ENCODE measurements at regions not wholly inside any gene's neighbourhood (a gene's known extent, or its start where the extent isn't known, plus 50 kb on each side); places are given as distances from the start of the nearest gene placed in this dataset.
A peak's percentile ranks its signal among the peaks of the same experiment; 100 is the strongest.

DNA sequence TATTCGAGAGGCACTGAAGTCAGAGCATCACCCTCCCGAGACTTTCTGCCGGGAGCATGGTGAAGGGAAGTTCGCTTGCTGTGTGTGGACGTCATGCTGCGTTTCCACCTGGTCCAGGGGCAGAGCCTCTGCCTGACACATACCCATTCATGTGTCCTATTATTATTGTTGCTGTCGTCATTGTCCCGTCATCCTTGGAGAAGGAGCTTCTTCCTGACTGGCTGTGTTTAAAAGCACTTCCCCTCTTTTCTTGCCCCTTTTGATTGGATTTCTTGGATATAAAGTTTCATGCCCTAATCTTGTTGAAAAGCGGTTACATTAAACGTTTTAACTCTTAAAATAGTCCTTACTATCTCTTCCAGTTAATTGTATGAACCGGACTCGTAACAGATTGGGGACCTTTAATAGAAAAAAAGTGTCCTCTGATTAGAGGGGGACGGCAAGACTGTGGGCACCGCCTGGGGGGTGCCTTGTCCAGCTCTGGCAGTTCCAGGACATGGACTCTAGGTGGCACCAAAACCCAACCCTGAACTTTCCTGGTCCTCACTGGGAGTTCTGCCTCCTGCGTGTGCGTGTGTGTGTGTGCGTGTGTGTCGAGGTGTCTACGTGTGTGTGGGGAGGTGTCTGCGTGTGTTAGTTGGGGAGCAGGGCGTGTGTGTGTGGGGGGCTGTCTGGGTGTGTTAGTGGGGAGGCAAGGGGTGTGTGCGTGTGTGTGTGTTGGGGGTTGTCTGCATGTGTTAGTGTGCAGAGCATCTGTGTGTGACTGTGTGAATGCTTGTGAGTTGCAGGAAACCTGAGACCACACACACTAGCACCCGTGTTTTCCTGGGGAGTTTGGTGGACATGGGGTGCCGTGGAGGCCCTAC, 133.3 kb upstream of the CIBAR2 start:
- TF ChIP-seq ZFX (IDR thresholded peaks at IDR 0.05), result no peak
- TF ChIP-seq CTCF (conservative IDR thresholded peaks at IDR 0.05), result peak; percentile 94
- no peak overlapping the region for H3K27ac ChIP-seq

DNA sequence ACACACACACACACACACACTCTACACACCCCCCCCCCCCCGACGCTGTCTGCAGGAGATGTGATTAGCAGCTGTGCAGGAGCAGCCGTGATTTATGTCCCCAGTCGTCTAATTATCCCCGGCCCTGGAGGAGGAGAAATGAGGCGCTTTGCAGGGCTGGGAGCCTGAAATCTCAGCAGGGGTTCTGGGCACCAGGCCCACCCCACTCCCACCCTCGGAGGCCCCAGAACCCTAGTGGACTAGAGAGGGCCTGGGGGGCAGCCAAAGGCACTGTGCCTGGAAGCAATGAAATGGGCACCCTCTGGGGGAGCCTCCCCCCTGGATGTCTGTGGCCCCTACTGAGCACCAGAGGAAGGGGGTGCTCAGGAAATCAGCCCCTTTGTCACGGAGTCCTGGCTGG, 134.2 kb upstream of the CIBAR2 start:
- TF ChIP-seq CTCF (conservative IDR thresholded peaks at IDR 0.05), result no peak
- no peak for TF ChIP-seq ZFX (IDR thresholded peaks at IDR 0.05)
- H3K27ac ChIP-seq, result no peak overlapping the region

DNA sequence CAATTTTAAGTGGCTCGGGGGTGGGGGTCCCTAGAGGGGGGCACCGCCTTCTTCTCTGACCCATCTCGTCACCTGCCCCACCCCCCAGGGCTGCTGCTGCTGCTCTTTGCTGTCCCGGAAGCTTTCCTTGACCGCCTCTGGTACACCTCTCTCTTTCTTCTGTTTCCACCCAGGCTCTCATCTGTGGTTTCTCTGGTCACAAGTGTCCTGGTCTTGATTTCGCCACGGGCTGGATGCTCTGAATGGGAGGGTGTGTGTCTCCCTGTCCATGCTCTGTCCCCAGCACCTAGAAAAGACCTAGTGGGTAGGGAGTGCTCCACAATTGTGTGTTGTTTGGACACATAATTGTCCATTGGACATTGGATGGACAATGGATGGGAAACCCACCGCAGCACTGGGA, 134.7 kb upstream of the CIBAR2 start:
- TF ChIP-seq CTCF (conservative IDR thresholded peaks at IDR 0.05) (no peak), ZFX (IDR thresholded peaks at IDR 0.05) (no peak)
- H3K27ac ChIP-seq, result no peak overlapping the region

DNA sequence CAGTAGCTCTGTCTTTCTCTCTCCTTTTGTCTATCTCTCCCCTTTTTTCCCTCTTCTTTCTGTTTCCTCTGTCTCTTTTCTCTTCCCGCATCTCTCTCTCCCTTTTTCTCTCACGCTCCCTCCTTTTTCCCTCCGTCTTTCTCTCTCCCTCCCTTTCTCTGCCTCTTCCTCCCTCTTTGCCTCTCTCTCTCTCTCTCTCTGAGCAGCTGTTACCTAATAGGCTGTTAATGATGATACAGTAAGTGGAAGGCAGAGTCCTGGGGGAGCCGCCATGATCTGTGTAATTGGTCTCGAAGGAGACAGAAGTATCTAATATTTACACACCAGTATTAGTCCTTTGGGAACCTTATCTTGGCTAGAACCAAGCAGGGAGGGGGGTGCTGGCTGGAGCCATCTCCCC, 136.1 kb upstream of the CIBAR2 start:
- no peak for TF ChIP-seq ZFX (IDR thresholded peaks at IDR 0.05)
- no peak for TF ChIP-seq CTCF (conservative IDR thresholded peaks at IDR 0.05)

DNA sequence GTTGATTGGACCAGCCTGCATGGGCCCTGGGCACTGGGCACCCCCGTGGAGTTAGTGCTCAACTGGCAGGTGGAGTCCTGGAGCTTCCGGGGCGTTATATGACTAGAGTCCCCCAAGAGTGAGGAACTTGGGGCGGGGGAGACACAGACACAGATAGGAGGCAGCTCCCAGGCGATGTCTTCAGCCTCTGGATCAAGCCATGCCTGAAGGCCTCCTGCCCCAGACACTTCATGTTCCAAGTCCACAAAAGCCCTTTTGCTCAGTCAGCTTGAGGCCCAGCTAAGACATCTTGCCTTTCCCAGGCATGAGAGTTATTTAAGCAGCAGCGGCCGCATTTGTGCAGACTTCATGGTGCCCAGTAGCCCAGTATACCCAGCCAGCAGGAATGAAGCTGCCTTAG, 136.6 kb upstream of the CIBAR2 start:
- TF ChIP-seq CTCF (conservative IDR thresholded peaks at IDR 0.05), result no peak
- no peak for TF ChIP-seq ZFX (IDR thresholded peaks at IDR 0.05)
- no peak overlapping the region for H3K27ac ChIP-seq

More for the DNA sequence above, 136.1 kb upstream of the CIBAR2 start:
- no peak overlapping the region for H3K27ac ChIP-seq

DNA sequence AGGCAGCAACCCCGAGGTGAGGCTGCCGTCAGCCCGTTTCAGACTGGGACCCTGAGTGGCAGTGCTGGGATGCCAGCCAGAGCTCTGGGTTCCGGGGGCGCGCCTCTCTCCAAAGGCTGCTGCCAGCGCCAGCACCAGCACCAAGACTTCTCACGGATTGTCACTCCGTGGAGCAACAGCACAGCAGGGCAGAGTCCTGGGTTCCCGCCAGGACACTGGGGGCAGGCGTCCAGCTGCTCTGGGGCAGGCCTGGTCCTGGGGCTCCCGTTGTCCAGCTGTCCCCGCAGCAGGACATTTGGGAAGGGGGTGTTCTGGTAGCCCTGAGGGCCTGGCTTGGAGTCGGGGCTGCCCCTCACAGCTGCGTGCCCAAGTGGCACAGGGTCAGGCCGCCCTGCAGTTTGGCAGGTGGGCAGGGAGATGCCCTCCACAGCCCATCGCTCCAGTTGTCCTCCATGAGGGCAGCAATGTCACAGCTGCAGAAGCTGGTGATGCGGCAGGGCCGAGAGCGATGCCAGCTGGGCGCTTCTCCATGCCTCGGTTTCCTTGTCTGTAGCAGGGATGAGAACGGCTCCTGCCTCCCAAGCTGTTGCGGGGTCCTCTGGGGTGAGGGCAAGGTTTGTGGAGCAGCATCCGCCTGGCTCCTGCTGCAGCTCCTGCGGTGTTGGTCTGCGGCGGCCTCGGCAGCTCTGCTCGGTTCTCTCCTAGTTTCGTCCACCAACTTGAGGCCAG, 137.3 kb upstream of the CIBAR2 start:
- no peak overlapping the region for H3K27ac ChIP-seq

More for the DNA sequence above, 137.3 kb upstream of the CIBAR2 start:
- no peak for TF ChIP-seq CTCF (conservative IDR thresholded peaks at IDR 0.05)
- no peak for TF ChIP-seq ZFX (IDR thresholded peaks at IDR 0.05)

Measured in C4-2B (cell line).